ENCODE measurements at regions not wholly inside any gene's neighbourhood (a gene's known extent, or its start where the extent isn't known, plus 50 kb on each side); places are given as distances from the start of the nearest gene placed in this dataset.

- no peak for TF ChIP-seq CTCF (IDR thresholded peaks at IDR 0.05)
- TF ChIP-seq POLR2AphosphoS5 (IDR thresholded peaks at IDR 0.05; ENCODE audit: low read depth, low read length): no peak
- TF ChIP-seq REST (IDR thresholded peaks at IDR 0.05; ENCODE audit: insufficient read depth in 1 of 2, low read depth in 2 of 2, low read length in 1 of 2): no peak
- no peak for TF ChIP-seq SIN3A (IDR thresholded peaks at IDR 0.05; ENCODE audit: borderline replicate concordance, insufficient read depth, low read depth, low read length)
These were observed 1386.3 kb downstream of the LRFN5 start for GRCh38 chr14:42992930-42993329.

Data from Panc1 (cell line).